ENCODE measurements at regions not wholly inside any gene's neighbourhood (a gene's known extent, or its start where the extent isn't known, plus 50 kb on each side); places are given as distances from the start of the nearest gene placed in this dataset.

DNA sequence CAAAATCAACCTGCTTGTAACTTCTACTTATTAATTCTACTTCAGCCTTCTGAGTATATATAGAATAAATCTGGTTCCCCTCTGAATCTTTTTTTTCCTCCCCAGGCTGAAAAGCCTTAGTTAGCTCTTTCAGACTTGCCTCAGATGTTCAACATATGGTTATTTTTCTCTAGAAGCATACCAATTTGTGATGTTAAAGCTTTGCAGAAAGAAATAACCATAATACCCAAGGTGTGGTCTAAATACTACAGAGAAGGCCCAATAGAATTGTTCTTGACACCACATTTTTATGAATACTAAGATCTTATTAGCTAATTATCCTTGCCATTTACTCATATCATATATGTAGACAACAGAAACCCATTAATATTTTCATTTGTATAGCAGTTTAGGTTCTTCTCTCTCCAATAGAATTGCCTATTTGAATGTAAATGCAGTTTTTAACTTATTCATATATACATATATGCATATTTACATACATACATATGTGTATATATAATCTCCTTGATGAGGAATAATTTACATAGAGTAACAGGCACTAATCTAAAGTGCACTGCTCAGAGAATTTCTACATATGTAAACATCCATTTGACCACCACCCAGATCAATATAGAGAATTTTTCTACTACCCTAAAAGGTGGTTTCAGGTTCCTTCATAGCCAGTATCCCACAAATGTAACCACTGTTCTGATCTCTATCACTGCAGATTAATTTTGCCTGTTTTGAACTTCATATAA, 175.2 kb upstream of the IVNS1ABP start:
- Histone ChIP-seq H2AFZ (ENCODE audit: low read length) (no peak overlapping the region), H3K9me3 (replicated peaks; ENCODE audit: insufficient read depth, low read length) (no peaks in the 10 kb centered on the region), H3K4me1 (ENCODE audit: low read length) (no peaks in the 10 kb centered on the region), H3K36me3 (replicated peaks; ENCODE audit: insufficient read depth, low read length) (no peaks in the 10 kb centered on the region), H3K27ac (ENCODE audit: low read length) (no peak overlapping the region), H3F3A (ENCODE audit: insufficient read depth, low read length) (no peaks in the 10 kb centered on the region), H3K4me2 (ENCODE audit: low read depth, low read length) (no peak overlapping the region), H3K9me2 (replicated peaks; ENCODE audit: insufficient read depth, low read length) (no peaks in the 10 kb centered on the region), H3K4me3 (ENCODE audit: low read length) (no peak overlapping the region), H3K79me2 (ENCODE audit: low read length) (no peaks in the 10 kb centered on the region), H3K9ac (ENCODE audit: low read length) (no peak overlapping the region), H3K27me3 (replicated peaks; ENCODE audit: insufficient read depth, low read length) (no peaks in the 10 kb centered on the region), H4K20me1 (ENCODE audit: insufficient read depth, low read length) (no peaks in the 10 kb centered on the region)
- TF ChIP-seq EZH2 (optimal IDR thresholded peaks at IDR 0.05; ENCODE audit: low read depth, low read length), result no peak
- TF ChIP-seq, protein P1, sequence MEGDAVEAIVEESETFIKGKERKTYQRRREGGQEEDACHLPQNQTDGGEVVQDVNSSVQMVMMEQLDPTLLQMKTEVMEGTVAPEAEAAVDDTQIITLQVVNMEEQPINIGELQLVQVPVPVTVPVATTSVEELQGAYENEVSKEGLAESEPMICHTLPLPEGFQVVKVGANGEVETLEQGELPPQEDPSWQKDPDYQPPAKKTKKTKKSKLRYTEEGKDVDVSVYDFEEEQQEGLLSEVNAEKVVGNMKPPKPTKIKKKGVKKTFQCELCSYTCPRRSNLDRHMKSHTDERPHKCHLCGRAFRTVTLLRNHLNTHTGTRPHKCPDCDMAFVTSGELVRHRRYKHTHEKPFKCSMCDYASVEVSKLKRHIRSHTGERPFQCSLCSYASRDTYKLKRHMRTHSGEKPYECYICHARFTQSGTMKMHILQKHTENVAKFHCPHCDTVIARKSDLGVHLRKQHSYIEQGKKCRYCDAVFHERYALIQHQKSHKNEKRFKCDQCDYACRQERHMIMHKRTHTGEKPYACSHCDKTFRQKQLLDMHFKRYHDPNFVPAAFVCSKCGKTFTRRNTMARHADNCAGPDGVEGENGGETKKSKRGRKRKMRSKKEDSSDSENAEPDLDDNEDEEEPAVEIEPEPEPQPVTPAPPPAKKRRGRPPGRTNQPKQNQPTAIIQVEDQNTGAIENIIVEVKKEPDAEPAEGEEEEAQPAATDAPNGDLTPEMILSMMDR (IDR thresholded peaks at IDR 0.05; ENCODE audit: low read length), result no peak
- TF ChIP-seq EZH2phosphoT487 (IDR thresholded peaks at IDR 0.05; ENCODE audit: low read length), result no peak
- DNase-seq, result no peak

DNA sequence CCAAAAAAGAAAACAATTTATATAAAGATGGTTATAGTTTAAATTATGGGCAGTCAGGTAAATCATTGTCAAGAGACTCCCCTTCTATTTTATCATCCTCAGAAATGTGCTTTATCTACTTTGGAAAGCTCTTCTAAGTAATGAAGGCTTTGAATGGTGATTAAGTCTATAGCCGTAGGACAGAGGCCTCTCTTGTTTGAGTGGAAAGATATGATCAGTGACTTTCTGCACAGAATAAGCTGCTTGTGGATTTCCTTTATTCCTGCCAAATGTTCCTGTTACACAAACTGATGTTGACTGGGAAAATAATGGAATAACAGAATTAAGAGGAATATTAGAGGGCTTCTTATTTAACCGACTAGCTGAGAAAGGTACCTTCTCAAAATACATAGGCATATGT, 174.6 kb upstream of the IVNS1ABP start:
- no peaks in the 10 kb centered on the region for H4K20me1 ChIP-seq (ENCODE audit: insufficient read depth, low read length)
- TF ChIP-seq EZH2phosphoT487 (IDR thresholded peaks at IDR 0.05; ENCODE audit: low read length) (no peak), EZH2 (optimal IDR thresholded peaks at IDR 0.05; ENCODE audit: low read depth, low read length) (no peak)
- TF ChIP-seq, protein P1 (IDR thresholded peaks at IDR 0.05; ENCODE audit: low read length), result no peak
- H3K27ac ChIP-seq (ENCODE audit: low read length), result no peak overlapping the region
- H3K4me1 ChIP-seq (ENCODE audit: low read length), result no peaks in the 10 kb centered on the region
- H2AFZ ChIP-seq (ENCODE audit: low read length), result no peak overlapping the region
- H3K9ac ChIP-seq (ENCODE audit: low read length), result no peak overlapping the region
- no peaks in the 10 kb centered on the region for H3K27me3 ChIP-seq (replicated peaks; ENCODE audit: insufficient read depth, low read length)
- H3K4me2 ChIP-seq (ENCODE audit: low read depth, low read length), result no peak overlapping the region
- H3K4me3 ChIP-seq (ENCODE audit: low read length), result no peak overlapping the region
- H3K79me2 ChIP-seq (ENCODE audit: low read length), result no peaks in the 10 kb centered on the region
- DNase-seq, result no peak
- H3K36me3 ChIP-seq (replicated peaks; ENCODE audit: insufficient read depth, low read length), result no peaks in the 10 kb centered on the region
- no peaks in the 10 kb centered on the region for H3K9me2 ChIP-seq (replicated peaks; ENCODE audit: insufficient read depth, low read length)
- no peaks in the 10 kb centered on the region for H3F3A ChIP-seq (ENCODE audit: insufficient read depth, low read length)
- no peaks in the 10 kb centered on the region for H3K9me3 ChIP-seq (replicated peaks; ENCODE audit: insufficient read depth, low read length)

DNA sequence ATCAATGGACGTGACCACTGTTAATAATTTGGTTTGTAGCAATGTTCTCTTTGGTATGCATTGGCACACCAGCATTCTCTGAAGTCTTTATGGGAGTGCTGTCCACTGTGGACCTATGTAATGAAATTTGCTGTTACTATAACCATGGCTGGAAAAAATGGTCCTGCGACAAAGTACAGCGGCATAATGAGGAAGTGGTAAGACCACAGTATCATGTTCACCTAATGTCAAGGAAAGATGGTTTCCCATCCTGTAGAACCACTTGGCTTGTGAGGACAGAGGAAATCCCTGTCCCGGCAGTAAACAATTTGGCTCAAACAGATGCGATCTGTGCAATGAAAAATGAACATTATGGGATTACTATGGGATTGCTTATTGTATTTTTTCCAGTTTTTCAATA, 173.9 kb upstream of the IVNS1ABP start:
- no peaks in the 10 kb centered on the region for H3K4me1 ChIP-seq (ENCODE audit: low read length)
- H3F3A ChIP-seq (ENCODE audit: insufficient read depth, low read length), result no peaks in the 10 kb centered on the region
- TF ChIP-seq EZH2 (optimal IDR thresholded peaks at IDR 0.05; ENCODE audit: low read depth, low read length) (no peak), EZH2phosphoT487 (IDR thresholded peaks at IDR 0.05; ENCODE audit: low read length) (no peak)
- TF ChIP-seq, protein P1 (IDR thresholded peaks at IDR 0.05; ENCODE audit: low read length), result no peak
- DNase-seq, result no peak
- H3K4me3 ChIP-seq (ENCODE audit: low read length), result no peak overlapping the region
- H4K20me1 ChIP-seq (ENCODE audit: insufficient read depth, low read length), result no peaks in the 10 kb centered on the region
- no peaks in the 10 kb centered on the region for H3K27me3 ChIP-seq (replicated peaks; ENCODE audit: insufficient read depth, low read length)
- no peak overlapping the region for H2AFZ ChIP-seq (ENCODE audit: low read length)
- H3K9ac ChIP-seq (ENCODE audit: low read length), result no peak overlapping the region
- H3K36me3 ChIP-seq (replicated peaks; ENCODE audit: insufficient read depth, low read length), result no peaks in the 10 kb centered on the region
- H3K27ac ChIP-seq (ENCODE audit: low read length), result no peak overlapping the region
- no peak overlapping the region for H3K4me2 ChIP-seq (ENCODE audit: low read depth, low read length)
- no peaks in the 10 kb centered on the region for H3K9me3 ChIP-seq (replicated peaks; ENCODE audit: insufficient read depth, low read length)
- no peaks in the 10 kb centered on the region for H3K79me2 ChIP-seq (ENCODE audit: low read length)
- no peaks in the 10 kb centered on the region for H3K9me2 ChIP-seq (replicated peaks; ENCODE audit: insufficient read depth, low read length)
